Thyroid gland (tissue), 4 donors: ENCODE measurements at regions not wholly inside any gene's neighbourhood (a gene's known extent, or its start where the extent isn't known, plus 50 kb on each side); places are given as distances from the start of the nearest gene placed in this dataset.

Experiments
- POLR2A ChIP-seq, 2 donors: fragments of 450-650 bp; IDR thresholded peaks; one replicate each; pipeline ENCODE4 v1.6.1; 2017; ENCODE audit warnings: antibody characterized with exemption in 2 of 2, mild to moderate bottlenecking in 2 of 2, moderate library complexity in 1 of 2
- TF ChIP-seq, protein P1 (sequence below), 6 experiments: fragments of 200-600 bp in 3 of 6; fragments of 450-650 bp in 3 of 6; sonication (generic) in 3 of 6; IDR thresholded peaks; one replicate each; pipeline ENCODE4 v1.5.1; 2016 to 2019; ENCODE audit warnings: antibody characterized with exemption in 6 of 6, mild to moderate bottlenecking in 2 of 6, inconsistent platforms in 1 of 6, moderate library complexity in 1 of 6

DNA sequence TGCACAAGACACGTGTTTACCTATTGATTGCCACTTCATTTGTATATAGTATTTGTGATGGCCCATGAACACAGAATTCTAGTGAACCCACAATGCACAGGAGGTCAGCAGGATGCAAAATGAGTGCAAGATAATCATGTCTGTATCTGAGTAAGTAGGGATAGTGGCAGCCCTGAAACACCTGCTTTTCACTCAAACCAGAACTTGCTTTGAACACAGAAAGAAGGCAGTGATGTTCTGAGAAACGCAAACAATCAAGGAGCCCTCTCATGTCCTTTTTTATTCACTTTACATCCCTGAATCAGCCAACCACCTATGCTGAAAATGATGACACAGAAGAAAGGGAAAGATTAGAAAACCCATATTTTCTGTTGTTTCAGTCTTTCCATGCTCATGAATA is 170.4 kb upstream of the AVPR1A start:
- TF ChIP-seq, protein P1, sequence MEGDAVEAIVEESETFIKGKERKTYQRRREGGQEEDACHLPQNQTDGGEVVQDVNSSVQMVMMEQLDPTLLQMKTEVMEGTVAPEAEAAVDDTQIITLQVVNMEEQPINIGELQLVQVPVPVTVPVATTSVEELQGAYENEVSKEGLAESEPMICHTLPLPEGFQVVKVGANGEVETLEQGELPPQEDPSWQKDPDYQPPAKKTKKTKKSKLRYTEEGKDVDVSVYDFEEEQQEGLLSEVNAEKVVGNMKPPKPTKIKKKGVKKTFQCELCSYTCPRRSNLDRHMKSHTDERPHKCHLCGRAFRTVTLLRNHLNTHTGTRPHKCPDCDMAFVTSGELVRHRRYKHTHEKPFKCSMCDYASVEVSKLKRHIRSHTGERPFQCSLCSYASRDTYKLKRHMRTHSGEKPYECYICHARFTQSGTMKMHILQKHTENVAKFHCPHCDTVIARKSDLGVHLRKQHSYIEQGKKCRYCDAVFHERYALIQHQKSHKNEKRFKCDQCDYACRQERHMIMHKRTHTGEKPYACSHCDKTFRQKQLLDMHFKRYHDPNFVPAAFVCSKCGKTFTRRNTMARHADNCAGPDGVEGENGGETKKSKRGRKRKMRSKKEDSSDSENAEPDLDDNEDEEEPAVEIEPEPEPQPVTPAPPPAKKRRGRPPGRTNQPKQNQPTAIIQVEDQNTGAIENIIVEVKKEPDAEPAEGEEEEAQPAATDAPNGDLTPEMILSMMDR (IDR thresholded peaks at IDR 0.05) = no peak
- no peak for TF ChIP-seq POLR2A (IDR thresholded peaks at IDR 0.05)
